Fibroblast of skin of left biceps (primary cell): ENCODE measurements at regions not wholly inside any gene's neighbourhood (a gene's known extent, or its start where the extent isn't known, plus 50 kb on each side); places are given as distances from the start of the nearest gene placed in this dataset.

Source experiments
- DNase-seq, 2 experiments: peaks; one replicate each; pipeline ENCODE4 v3.0.0-alpha.2; 2013; ENCODE audit warnings: low read depth in 2 of 2

DNA sequence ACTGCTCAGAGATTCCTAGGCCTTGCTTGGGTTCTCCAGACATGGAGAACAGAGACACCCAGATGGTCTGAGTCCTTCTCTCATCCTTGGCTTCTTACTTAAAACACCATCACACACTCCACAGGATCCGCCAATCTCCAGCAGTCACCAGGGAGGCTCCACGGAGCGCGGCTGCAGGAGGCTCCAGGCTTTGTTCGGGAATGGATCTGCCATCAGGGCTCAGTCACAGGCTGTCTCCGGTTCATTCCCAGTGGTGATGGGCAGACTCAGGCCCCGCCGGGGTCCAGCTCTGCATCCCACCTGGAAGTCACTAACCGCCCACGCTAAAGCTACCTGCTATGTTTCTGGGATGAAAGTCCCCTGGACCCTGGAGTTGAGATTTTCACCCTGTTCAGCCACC lies 312.9 kb downstream of the TCERG1L start:
- DNase-seq: no peak

DNA sequence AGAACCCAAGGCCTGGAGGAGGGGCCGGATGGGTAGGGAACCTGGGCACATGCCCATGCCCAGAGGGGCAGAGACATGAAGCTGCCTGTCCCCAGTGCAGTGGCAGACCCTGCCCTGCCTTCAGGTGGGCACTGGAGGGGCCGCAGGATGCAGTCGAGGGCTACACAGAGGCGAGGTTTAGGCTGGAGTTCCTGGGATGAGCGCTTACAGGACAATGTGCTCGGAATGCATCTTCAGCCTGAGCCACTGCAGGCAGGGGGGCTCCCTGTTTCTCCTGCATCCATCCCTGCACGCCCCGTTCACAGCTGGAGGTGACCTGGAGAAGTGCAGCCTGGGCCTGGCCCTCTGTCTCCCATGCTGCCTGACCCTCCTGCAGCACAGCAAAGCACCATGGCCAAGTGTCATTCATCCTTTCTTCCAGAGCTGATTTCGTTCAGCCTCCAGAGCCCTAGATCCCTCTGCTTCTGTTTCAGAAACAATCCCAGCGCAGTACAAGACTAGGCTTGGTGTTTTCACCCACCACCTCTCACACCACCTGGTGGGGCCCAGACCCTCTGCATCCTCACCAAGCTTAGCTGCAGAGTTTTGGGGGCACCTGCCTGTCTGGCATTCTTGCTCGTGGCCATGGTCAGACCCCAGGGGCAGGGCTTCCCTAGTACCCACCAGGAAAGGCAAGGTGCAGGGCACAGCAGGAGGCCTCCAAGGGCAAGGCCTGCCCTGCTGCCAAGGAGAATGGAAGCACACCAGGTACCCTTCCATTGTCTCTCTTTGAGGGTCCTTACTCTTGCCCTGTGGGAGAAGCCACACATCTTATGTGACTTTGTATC lies 311.9 kb downstream of the TCERG1L start:
- no peak for DNase-seq

DNA sequence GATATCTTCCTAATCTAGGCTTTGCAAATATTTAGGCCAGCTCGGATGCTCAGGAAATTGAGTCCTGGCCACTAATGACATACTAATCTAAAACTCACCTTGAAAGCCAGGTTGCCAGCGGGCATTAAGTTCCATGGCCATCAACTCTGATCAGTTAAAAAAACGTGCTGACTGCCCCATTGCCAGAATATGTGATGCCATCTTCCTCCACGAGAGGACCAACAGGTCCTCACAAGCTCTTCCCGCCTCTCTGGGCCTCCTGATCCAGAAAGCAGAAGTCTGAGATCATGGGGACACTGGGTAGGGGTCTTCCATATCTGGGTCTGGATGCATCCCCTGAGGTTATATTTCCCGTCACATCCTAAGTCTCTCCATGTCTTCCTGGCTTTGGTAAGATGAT lies 311.3 kb downstream of the TCERG1L start:
- DNase-seq: no peak

DNA sequence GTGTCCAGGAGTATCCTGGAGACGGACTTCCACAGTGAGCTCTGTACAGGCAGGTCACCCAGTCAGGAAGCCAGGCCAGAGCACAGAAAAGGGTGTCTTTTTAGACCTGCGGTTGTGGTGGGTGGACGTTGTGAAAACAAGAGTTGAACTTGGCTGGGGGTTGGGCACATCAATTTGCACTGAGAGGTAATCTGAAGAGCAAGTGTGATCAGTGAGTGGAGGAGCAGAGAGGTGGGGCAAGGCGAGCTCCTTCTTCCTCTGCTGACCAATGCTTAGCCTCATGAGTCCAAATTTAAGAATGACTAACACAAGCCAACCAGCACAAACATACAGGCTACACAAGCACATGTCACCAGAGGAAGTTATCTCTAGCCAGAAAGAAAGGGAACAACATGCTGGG lies 310.8 kb downstream of the TCERG1L start:
- DNase-seq: no peak

DNA sequence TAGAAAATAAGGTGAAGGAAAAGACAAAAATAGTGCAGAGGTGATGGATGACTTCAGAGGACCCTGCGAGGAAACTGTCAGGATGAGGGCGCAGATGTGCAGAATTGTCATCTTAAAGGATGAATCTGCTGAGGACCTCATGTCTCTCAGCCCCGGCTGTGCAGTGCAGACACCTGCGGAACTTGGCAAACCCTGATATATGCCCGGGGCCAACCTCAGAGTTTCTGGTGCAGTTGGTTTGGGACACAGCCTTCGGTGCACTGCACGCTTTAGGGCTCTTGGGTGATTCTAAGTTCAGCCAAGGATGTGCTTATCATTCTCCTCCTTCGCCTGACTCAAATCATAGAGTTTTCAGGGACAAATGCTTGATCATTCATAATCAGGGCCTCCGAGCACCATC lies 310.1 kb downstream of the TCERG1L start:
- no peak for DNase-seq

DNA sequence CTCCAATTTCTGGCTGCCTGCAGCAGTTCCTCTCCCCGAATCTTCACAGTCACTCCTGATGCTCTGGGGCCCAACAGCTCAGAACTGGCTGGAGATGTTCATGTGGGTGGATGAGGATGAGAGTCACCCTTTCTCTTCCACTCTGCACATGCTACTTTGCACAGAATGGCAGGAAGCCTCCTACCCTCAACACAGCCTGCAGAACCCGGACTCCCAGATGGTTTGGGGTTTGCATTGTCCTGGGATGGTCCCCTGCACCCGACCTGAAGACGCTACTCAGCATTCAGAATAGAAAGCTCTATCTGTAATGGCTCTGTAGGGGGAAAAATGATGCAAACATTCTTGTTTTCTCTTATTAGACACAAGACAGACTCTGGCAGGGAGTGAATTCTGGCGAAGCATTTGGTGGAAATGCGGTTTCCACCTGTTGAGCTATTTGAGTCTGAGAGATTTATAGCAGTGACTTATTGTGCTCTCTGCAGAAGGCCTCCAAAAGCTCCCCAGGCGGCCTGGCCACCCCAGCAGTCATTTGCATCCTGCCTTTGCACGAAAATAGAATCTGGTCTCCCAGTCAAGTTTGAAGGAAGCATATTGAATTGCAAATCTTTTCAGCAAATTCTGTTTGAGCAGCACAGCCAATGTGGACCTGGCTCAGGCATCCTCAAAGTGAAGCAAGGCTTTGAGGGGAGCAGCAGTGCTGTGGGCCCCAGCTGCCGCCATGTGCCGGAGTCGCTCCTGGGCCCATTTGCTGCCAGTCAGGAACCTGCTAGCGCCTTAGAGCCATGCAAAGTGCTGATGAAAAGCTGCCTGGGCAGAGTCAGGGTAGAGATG lies 309.3 kb downstream of the TCERG1L start:
- DNase-seq: no peak

DNA sequence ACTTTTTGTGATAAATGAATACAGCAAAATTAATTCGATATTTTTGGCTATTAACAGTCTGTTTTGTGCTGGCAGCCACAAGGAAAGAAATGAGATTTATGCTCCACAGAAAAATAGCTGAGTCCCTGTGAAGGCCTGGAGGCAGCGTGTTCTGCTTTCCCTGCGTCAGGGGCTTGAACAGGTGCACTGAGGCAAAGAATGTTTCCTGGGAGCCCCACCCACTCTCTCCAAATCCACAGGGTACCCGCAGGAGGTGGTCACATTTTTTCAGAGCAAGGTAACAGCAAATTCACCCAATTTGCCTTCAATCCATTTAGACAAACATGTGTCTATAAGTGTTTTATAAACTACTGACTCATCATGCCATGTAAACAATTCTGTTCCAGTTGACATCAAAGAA lies 308.1 kb downstream of the TCERG1L start:
- DNase-seq: no peak

DNA sequence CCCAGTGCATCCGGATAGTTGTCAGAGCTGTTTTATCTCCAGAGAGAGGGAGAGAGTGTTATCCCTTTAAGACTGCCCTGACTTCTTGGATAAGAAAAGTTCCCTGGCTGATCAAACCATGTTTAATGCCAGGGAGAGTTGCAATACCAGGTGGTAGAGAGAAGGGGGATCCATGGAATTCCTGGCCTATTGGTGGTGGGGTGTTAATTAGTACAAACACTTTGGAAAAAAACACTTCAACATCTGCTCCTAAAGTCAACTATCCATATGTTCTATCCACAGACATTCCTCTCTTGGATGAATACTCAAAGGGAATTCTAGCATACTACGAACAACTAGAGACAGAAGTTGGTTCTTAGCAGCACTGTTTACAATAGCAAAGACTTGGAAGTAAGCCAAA lies 307.2 kb downstream of the TCERG1L start:
- no peak for DNase-seq

DNA sequence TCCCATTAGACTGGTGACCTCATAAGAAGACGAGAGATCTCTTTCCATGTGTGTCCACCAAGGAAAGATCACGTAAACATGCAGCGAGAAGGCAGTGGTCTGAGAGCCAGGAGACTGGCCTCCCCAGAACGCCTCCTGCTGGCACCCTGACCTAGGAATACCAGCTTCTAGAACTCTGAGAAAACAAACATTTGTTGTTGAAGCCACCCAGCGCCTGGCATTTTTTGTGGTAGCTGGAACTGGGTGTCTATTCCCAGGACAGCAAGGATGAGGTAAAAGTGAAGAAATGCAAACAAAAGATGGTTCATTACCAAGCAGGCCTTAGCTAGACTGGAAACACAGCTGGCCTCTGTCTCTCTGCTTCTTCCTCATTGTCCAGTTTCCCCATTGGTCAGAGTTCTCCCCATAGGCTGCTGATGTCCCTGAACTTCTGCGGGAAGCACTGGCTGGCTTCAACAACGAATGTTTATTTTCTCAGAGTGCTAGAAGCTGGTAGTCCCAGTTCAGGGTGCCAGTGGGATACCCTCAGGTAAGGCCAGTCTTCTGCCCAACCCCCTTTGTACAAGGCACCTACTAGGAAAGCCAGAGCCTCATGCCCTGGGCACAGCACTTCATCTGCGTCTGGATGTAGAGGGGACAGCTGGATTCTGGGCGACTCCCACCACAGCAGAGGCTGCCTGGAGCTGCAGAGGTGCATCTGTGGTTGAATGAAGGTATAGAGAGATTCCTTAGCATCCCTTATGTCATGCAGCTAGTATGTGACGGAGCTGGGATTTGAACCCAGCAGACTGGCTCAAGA lies 304.9 kb downstream of the TCERG1L start:
- DNase-seq: no peak

DNA sequence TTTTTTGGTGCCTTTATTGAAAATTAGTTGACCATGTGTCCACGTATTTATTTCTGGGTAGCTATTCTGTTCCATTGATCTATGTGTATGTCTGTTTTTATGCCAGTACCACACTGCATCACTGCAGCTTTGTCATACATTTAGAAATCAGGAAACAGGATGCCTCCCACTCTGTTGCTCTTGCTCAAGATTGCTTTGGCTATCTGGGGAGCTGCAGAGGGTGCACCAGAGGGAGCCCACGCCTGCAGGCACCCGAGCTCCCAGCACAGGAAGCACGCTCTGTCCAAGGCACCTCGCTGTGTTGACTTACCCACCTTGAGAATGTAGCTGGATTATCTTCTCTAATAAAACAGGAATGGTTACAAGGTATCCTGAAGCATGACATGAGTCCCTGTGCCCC lies 301.7 kb downstream of the TCERG1L start:
- no peak for DNase-seq

DNA sequence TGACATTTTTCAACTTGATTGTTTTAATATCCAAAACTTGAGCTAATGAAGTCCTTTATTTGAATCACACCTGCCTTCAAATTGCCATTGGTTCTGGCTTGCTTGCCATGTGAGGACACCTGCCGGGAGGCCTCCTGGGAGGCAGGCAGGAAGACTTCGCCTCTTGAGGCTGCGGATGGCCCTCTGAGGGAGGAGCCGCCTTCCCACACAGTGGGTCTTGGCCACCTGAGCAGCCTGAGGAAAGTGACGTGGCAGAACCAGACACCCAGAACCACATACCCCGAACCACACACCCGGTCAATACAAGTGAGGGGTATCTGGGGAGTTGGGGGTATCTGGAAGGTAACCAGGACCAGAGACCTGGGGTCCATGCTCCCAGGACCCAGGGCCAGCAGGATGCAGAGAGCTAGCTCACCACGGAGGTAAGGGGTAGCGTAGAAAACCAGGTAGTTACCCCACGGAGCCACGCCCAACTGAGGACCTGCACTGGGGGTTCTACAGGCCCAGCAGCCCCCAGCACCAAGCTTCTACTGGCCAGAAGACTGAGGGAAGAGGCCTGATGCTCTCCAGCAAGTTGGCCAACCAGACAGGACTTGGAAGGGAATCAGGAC lies 300.5 kb downstream of the TCERG1L start:
- no peak for DNase-seq

DNA sequence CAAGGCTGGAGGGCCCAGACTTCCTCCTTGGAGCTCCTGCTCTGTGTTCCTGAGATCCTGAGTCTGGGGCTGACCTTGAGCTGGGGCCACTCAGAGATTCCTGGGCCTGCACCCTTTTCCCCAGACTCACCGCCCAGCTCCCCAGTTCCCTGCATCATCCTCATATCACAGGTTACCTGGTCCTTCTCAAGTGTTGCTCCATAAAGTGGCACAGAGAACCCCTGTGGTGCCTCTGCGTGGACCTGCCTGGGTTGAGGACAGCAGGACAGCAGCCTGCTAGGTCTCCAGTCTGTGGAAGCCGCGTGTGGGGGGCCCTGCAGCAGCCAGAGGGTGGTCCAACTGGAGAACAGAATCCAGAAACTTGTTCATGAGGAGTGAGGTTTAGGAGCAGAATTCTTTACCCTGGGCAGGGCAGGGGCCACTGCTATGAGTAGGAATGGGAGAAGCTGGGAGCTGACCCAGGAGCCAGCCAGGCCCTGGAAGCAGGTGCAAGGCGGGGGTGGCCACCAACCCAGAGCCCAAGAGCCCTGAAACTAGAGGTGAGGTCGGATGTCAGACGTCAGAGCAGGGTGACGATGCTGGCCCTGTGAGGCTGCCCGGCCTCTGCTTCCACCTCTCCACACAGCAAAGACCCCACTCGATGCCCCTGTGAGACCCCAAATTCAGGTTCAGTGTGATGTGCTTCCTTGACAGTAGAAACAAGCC lies 299.4 kb downstream of the TCERG1L start:
- no peak for DNase-seq

DNA sequence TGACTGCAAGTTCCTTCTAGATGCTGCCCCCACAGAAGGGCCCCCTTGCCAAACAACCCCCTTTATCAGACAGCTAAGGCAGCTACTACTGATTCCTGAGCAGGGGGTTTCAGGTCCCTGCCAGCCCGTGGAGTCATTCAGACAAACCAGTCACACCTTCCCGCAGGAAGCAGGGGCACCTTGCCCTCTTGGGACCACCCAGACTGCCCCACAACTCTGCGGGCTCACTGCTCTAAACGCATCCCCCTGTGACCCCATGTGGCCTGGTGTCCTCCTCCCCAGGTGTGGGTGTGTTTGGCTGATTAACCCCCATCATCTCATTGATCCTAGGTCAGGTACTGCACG lies 298.9 kb downstream of the TCERG1L start:
- no peak for DNase-seq

DNA sequence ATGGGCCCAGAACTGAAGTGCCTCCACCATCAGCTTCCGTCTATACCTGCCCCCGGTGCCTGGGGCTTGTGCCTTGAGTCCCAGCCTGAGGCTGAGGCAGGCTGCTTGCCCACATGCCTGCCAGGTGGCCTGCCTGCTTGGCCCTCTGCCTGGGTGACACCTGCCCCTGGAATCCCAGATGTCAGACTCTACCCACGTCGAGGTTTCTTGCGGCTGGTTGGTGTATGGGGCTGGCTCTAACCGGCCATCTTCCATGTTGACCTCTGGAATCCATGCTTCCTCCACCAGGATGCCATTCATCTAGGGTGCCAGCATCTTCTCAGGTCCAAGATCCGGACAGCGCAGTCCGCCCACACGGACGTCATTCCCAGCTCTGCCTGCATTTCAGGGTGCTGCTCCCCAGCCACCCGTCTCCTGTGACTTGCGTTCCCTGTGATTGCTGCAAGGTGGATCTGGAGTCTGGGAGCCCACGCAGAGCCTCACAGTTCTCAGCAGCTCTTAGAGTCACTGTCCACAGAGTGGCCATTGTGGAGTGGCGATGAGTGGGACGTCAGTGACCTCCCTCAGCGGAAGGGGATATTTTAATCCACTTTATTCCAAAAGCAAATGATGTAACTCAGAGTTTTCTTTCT lies 298.1 kb downstream of the TCERG1L start:
- DNase-seq: no peak

DNA sequence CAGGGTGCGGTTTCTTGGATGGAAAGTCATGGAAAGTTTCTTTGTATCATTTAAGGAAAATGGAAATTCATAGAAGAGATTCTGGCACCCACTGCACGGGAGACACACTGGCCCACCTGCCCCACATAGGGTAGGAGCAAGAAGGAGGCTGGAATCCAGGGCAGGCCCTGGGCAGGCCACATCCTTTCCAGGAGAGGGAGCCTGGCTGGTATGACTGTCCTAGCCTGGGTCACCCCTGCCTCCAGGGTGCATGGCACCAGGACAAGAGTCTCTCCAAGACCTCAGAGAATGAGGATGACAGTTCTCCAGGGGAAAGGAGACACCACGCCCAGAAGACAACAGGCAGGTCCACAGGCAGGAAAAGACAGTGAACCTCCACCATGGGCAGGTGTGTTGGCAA lies 297.2 kb downstream of the TCERG1L start:
- DNase-seq: no peak

DNA sequence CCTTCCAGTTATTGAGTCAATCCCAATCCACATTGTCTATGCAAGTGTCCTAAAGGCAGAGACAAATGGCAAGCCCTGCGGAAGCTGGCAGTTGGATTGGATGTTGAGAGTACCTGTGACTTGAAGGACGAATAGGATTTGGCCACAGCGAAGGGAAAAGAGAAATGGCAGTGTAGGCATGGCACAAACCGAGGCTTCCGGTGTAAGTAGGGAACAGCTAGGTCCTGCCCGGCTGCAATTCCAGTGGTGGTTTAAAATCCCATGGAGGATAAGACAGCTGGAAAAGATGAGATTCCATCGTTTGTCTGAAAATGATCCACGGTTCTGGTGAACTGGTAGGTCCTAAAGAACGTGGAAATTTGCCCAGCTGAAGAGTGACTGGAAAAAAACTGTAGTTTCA lies 296.2 kb downstream of the TCERG1L start:
- no peak for DNase-seq

DNA sequence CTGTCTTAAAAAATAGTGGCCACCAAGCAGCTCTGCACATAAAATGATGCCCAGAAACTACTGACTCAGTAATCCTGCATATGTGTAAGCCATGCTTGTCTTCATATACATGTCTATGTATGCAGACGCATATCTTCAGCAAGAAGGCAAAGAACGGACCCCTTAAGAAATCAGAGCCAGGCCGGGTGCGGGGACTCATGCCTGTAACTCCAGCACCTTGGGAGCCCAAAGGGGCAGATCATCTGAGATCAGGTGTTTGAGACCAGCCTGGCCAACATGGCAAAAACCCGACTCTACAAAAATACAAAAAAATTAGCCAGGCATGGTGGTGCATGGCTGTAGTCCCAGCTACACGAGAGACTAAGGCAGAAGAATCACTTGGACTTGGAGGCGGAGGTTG lies 295.0 kb downstream of the TCERG1L start:
- DNase-seq: no peak

DNA sequence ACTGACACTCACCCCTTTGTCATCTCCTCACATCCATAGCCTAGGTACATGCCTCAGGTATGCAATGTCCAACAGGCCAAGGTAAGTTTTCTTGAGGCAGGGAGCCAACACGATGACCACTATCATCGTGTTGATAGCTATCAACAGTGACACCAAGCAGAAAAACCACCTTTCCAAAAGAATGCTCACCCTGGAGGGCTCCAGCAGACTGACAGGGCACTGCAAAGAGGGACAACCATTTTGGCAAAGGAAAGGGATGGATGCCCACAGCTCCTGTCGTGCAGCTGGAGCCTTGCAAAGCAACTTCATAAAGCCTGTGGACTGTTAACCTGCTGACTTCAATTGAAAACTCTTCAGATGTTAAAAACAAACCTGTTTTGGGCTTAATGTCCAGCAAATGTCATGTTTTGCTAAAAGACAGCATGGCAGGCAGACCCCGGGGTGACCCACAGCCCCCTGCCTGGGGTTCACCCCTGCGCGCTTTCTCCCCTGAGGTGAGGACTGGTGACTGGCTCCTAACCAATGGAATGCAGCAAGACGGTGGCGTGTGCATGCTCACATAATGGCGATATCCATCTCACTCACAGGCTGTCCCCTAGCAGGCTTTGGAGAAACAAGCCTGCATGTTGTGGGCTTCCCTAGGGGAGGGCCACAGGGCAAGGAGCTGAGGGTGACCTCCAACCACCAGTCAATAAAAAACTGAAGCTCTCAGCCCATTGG lies 293.8 kb downstream of the TCERG1L start:
- no peak for DNase-seq

DNA sequence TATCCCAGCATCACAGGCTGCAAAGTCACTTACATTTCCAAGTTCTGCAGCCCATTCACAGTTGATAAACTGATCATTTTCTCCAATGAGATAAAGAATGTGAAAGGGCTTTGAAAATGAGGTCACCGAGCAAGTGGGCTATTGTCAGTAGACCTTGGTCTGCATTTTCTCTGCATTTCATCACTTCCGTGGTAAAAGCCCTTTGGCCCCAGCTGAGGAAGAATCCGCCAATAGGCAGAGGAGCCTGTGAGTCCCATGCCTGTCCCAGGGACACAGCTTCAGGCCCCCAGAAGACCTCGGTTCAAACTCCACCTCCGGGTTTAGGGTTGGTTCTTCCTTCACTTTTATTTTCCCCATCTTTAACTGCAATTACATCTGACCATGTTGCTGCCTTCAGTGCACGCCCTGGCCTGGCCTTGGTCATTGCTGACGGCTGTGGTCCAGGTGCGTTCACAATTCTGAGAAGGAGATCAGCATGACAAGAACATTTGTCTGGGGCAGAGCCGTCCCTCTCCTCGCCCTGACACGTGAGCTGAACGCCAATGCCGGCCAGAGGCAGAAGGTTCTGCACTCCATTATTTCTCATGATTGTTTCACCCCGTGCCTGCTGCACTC lies 292.5 kb downstream of the TCERG1L start:
- DNase-seq: no peak

DNA sequence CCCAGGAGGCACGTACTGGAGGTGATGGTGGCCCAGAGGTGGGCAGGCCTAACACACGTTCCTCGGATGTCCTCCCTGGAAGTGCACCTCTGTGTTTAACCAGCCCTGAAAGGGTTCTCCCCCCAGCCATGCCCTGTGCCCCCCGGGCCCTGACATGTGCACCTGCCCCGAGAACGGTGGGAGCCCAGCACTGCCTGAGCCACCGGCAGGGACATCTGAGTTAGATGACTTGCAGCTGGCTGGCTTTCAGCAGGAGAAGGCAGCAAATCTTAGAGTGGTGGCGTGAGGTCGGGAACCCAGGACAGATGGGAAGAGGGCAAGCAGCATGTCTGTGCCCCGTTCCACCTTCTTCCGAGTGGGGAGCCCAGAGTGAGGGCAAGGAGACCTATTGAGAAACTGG lies 291.8 kb downstream of the TCERG1L start:
- no peak for DNase-seq
